Smooth muscle cell (in vitro differentiated cells): ENCODE measurements at regions not wholly inside any gene's neighbourhood (a gene's known extent, or its start where the extent isn't known, plus 50 kb on each side); places are given as distances from the start of the nearest gene placed in this dataset.

Experiments
- DNase-seq: peaks from one replicate; lab custom pipeline; 2025; ENCODE audit not compliant: unreplicated experiment; lab: John Stamatoyannopoulos, UW
- H2AFZ ChIP-seq: fragments of 200-600 bp; sonication (generic); 2 replicates; pipeline ENCODE4 v1.6.0; 2016; ENCODE audit warnings: antibody characterized with exemption, low read depth, mild to moderate bottlenecking
- H3F3A ChIP-seq: fragments of 200-600 bp; sonication (generic); 2 replicates; pipeline ENCODE4 v1.6.0; 2017; ENCODE audit warnings: antibody characterized with exemption, low read depth
- H3K27ac ChIP-seq: fragments of 200-600 bp; sonication (generic); 2 replicates; pipeline ENCODE4 v1.5.1; 2016; ENCODE audit warnings: low read depth, mild to moderate bottlenecking
- H3K27me3 ChIP-seq: fragments of 200-600 bp; sonication (generic); 2 replicates; pipeline ENCODE4 v1.6.1; 2016; ENCODE audit warnings: low read depth, mild to moderate bottlenecking
- H3K36me3 ChIP-seq: fragments of 200-600 bp; sonication (generic); 2 replicates; pipeline ENCODE4 v1.5.1; 2016; ENCODE audit warnings: low read depth
- H3K4me1 ChIP-seq: fragments of 200-600 bp; sonication (generic); 2 replicates; pipeline ENCODE4 v1.5.1; 2016; ENCODE audit warnings: low read depth
- H3K4me2 ChIP-seq: fragments of 200-600 bp; sonication (generic); 2 replicates; pipeline ENCODE4 v1.6.0; 2016; ENCODE audit warnings: mild to moderate bottlenecking
- H3K4me3 ChIP-seq: fragments of 200-600 bp; sonication (generic); 2 replicates; pipeline ENCODE4 v1.5.1; 2016; ENCODE audit warnings: mild to moderate bottlenecking
- H3K79me2 ChIP-seq: fragments of 200-600 bp; sonication (generic); 2 replicates; pipeline ENCODE4 v1.6.0; 2016; ENCODE audit warnings: low read depth, mild to moderate bottlenecking
- H3K9ac ChIP-seq: fragments of 200-600 bp; sonication (generic); 2 replicates; pipeline ENCODE4 v1.6.0; 2016; ENCODE audit warnings: low read depth
- H3K9me3 ChIP-seq: fragments of 200-600 bp; sonication (generic); replicated peaks from 2 replicates; pipeline ENCODE4 v1.5.1; 2016; ENCODE audit warnings: low read depth
- H4K20me1 ChIP-seq: fragments of 200-600 bp; sonication (generic); 2 replicates; pipeline ENCODE4 v1.6.0; 2016; ENCODE audit warnings: low read depth
- WGBS: methylation state at CpG from one replicate; pipeline ENCODE4 v1.1.7; 2016; ENCODE audit warnings: low lambda C conversion rate; 5-methylcytosine and 5-hydroxymethylcytosine counted together
- TF ChIP-seq, protein P1 (sequence below): fragments of 200-600 bp; sonication (generic); IDR thresholded peaks from 2 replicates; pipeline ENCODE4 v1.5.1; 2017; ENCODE audit warnings: borderline replicate concordance, mild to moderate bottlenecking, antibody characterized with exemption; ENCODE audit not compliant: insufficient read depth, poor library complexity, severe bottlenecking

DNA sequence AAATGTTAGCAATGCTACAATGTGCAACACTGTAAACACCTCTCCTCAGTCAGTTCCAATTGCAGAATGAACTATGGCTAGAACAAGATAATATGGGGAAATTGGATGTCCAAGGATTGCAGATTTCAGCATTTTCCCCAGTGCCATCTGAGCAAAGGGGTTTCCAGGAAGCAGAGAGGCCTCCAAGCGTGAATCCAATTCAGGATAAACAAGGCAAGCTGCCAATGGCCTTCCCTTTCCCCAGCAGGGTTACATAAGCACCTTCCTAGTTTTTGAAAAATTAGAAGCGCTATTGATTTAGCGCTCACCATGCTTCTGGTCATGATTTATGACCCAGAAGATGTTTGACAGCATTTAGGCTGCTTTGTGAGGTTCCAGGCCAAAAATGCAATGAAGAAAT is 223.0 kb upstream of the GATB start:
- Histone ChIP-seq H4K20me1 (no peaks in the 10 kb centered on the region), H3K27ac (no peak overlapping the region), H3K79me2 (no peaks in the 10 kb centered on the region), H3K9me3 (no peaks in the 10 kb centered on the region), H3K36me3 (no peaks in the 10 kb centered on the region), H3K4me3 (no peak overlapping the region), H3K4me1 (no peaks in the 10 kb centered on the region), H3F3A (no peaks in the 10 kb centered on the region), H3K27me3 (peaks cover 4% of the 10 kb centered on the region), H3K9ac (no peak overlapping the region), H2AFZ (no peak overlapping the region), H3K4me2 (no peak overlapping the region)
- WGBS = 94% methylated on average over 3 of the region's 3 CpGs
- no peak for DNase-seq
- TF ChIP-seq, protein P1, sequence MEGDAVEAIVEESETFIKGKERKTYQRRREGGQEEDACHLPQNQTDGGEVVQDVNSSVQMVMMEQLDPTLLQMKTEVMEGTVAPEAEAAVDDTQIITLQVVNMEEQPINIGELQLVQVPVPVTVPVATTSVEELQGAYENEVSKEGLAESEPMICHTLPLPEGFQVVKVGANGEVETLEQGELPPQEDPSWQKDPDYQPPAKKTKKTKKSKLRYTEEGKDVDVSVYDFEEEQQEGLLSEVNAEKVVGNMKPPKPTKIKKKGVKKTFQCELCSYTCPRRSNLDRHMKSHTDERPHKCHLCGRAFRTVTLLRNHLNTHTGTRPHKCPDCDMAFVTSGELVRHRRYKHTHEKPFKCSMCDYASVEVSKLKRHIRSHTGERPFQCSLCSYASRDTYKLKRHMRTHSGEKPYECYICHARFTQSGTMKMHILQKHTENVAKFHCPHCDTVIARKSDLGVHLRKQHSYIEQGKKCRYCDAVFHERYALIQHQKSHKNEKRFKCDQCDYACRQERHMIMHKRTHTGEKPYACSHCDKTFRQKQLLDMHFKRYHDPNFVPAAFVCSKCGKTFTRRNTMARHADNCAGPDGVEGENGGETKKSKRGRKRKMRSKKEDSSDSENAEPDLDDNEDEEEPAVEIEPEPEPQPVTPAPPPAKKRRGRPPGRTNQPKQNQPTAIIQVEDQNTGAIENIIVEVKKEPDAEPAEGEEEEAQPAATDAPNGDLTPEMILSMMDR = no peak

DNA sequence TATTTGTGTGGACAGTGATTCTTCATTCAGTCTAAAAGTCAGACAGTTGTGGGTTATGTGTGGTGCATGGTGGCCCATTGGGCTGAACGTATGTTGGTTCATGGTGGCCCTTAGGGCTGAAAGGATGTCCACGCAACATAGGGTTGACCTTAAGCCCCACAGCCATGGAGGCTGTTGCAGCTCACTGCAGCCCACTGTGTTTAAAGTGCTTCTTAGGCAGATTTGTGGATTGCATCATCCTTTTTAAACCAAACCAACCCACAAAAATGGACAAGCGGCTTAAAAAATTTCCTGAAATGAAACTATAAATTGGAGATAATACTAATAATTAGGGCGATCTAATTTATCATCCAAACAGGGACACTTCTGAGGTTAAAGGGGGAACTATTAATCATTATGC is 219.0 kb upstream of the GATB start:
- H3K9ac ChIP-seq = no peak overlapping the region
- no peaks in the 10 kb centered on the region for H3K36me3 ChIP-seq
- H3K27ac ChIP-seq = no peak overlapping the region
- no peaks in the 10 kb centered on the region for H3K79me2 ChIP-seq
- H3F3A ChIP-seq = no peaks in the 10 kb centered on the region
- WGBS = 98% methylated on average over 4 of the region's 4 CpGs
- H3K4me1 ChIP-seq = no peaks in the 10 kb centered on the region
- no peaks in the 10 kb centered on the region for H4K20me1 ChIP-seq
- H3K4me3 ChIP-seq = no peak overlapping the region
- no peak overlapping the region for H3K4me2 ChIP-seq
- no peak for DNase-seq
- H3K9me3 ChIP-seq = peaks cover 6% of the 10 kb centered on the region
- TF ChIP-seq, protein P1 = no peak
- H2AFZ ChIP-seq = no peak overlapping the region
- H3K27me3 ChIP-seq = no peaks in the 10 kb centered on the region

DNA sequence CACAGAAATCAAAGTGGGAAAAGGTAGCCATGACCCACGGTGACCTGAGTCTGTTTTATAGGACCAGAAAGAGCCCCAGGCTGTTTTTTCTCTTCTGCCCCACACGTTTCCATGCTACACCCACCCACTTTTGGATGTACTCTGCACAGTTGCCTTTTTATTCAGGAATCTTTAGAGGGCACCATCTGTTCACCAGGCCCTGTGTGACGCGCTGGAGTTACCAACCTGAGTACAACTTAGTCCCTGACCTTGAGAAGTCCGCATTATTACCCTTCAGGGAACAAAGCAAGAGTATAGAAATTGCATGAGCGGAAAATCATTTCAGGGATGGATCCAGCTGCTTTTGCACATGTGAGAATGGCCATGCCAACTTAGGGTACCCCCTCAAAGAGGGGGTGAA is 207.8 kb upstream of the GATB start:
- 84% methylated on average over 6 of the region's 6 CpGs for WGBS
- Histone ChIP-seq H2AFZ (no peak overlapping the region), H3K9ac (no peak overlapping the region), H3K4me2 (no peak overlapping the region), H3K79me2 (no peaks in the 10 kb centered on the region), H4K20me1 (no peaks in the 10 kb centered on the region), H3F3A (no peaks in the 10 kb centered on the region), H3K9me3 (no peaks in the 10 kb centered on the region), H3K4me1 (no peaks in the 10 kb centered on the region), H3K27me3 (no peaks in the 10 kb centered on the region), H3K36me3 (no peaks in the 10 kb centered on the region), H3K27ac (no peak overlapping the region), H3K4me3 (no peak overlapping the region)
- TF ChIP-seq, protein P1 = no peak
- DNase-seq = no peak

DNA sequence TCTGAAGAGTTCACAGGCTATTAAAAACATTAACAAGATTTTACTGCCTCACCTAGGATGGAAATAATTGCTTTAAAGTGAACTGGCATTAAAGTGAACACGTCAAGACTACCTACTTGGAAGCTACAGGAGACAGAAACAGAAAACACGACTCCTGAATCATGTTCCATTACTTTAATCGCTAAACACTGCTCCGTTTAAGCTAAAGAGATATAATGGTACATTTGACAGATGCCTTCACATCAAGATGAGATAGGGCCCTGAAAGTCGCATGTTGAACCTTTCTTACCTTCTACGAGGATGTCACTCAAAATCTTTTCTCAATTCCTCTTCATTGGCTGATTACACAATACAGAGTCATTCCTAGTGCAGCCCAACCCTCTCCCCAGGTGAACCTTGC is 206.3 kb upstream of the GATB start:
- Histone ChIP-seq H3K36me3 (no peaks in the 10 kb centered on the region), H2AFZ (no peak overlapping the region), H3K27me3 (no peaks in the 10 kb centered on the region), H3K9ac (no peak overlapping the region), H4K20me1 (no peaks in the 10 kb centered on the region), H3K4me2 (no peak overlapping the region), H3K9me3 (no peaks in the 10 kb centered on the region), H3K79me2 (no peaks in the 10 kb centered on the region), H3K4me1 (no peaks in the 10 kb centered on the region), H3F3A (no peaks in the 10 kb centered on the region), H3K4me3 (no peak overlapping the region), H3K27ac (no peak overlapping the region)
- TF ChIP-seq, protein P1 = no peak
- WGBS = 85% methylated on average over 6 of the region's 6 CpGs
- no peak for DNase-seq
